ENCODE measurements at regions not wholly inside any gene's neighbourhood (a gene's known extent, or its start where the extent isn't known, plus 50 kb on each side); places are given as distances from the start of the nearest gene placed in this dataset.

DNA sequence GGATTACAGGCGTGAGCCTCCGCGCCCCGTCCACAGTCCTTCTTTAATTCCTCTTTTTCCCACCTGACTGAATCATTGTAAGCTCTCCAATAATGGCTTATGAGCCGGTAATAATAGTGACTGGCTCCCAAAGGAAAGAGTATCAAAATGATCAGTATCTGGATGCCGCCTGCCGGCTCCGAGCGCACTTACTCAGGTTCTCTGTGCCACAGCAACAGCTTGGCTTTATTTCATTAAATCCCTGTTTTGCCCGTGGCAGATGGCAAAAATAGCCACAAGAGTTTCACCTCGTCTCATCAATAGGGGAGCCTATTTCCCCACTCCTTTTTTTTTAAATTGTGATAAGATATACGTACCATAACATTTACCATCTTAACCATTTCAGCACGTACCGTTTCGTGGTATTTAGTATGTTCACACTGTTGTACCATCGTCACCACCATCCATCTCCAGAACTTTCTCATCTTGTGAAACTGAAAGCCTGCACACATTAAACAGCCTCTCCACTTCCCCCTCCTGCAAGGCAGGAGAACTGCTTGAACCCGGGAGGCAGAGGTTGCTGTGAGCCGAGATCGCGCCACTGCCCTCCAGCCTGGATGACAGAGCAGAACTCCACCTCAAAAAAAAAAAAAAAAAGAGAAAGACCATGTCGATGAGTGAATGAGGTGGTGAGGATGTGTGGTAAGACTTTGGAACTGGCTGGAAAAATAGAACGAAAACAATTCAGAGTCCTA is 80.7 kb upstream of the DLG1 start:
- Mint-ChIP-seq H3K4me1 (ENCODE audit: low read depth) (peaks cover 7% of the 10 kb centered on the region), H3K27me3 (no peaks in the 10 kb centered on the region), H3K9me3 (no peaks in the 10 kb centered on the region), H3K27ac (no peak overlapping the region), H3K36me3 (ENCODE audit: low read depth) (no peaks in the 10 kb centered on the region), H3K4me3 (no peak overlapping the region)
- intact Hi-C loops (cut with micrococcal nuclease): no loop called here

DNA sequence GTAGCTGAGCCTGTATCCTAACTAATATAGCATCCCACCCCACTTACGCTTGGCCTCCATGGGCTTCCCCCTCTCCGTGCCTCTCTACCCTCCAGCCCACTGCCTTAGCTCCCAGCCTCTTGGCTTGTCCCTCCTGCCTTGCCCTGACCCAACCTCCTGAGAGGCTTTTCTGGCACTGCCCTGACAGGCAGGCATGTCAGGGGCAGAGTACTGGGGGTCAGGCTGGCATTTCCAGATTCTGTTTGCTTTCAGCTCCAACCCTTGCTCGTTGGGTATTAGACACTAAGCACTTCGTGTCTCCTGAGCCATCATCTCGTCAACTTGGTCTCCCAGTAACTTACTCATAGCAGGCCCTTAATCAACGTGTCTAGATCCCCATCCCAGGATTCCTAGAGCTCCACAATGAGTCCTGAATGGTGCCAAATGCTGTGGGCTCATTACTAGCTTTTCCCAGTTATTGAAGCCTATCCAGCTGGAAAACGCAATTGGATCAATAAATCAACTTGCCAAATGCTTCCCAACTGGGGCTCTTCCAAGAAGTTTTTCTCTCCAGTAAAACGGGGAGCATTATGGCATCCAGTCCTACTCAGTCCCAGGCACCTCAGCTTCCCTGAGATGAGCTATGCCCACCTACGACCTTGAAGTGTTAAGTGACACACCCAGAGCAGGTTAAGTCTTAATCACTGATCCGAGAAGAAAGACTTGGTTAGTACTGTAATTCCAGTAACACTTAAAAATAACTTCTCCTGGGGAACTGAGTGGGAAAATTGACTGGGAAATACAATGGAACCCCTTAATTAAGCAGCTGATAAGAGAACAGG is 78.5 kb upstream of the DLG1 start:
- intact Hi-C loops (cut with micrococcal nuclease): no loop called here

DNA sequence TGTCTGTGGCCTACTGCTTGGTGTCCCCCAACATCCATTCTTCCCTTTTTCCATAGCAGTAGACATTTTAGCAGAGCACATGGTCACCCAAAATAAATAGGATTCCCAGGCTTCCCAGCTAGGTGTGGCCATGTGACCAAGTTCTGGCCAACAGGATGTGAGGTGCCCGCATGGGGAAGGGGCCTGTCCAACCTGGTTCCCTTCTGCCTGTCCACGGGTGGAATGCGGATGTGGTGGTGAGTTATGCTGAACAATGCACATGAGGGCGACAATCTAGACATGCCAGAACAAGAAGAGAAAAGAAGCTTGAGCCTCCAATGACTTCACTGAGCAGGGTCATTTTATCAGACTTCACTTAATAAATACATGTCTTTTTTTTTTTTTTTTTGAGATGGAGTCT is 77.6 kb upstream of the DLG1 start:
- Mint-ChIP-seq H3K4me1 (ENCODE audit: low read depth) (peaks cover 7% of the 10 kb centered on the region), H3K27ac (no peak overlapping the region), H3K27me3 (peaks cover 2% of the 10 kb centered on the region), H3K9me3 (no peaks in the 10 kb centered on the region), H3K4me3 (no peak overlapping the region), H3K36me3 (ENCODE audit: low read depth) (no peaks in the 10 kb centered on the region)
- intact Hi-C loops (cut with micrococcal nuclease): no loop called here

More for the DNA sequence above, 78.5 kb upstream of the DLG1 start:
- Mint-ChIP-seq H3K4me1 (ENCODE audit: low read depth) (peaks cover 7% of the 10 kb centered on the region), H3K4me3 (no peak overlapping the region), H3K27me3 (peaks cover 2% of the 10 kb centered on the region), H3K36me3 (ENCODE audit: low read depth) (no peaks in the 10 kb centered on the region), H3K9me3 (no peaks in the 10 kb centered on the region), H3K27ac (no peak overlapping the region)

DNA sequence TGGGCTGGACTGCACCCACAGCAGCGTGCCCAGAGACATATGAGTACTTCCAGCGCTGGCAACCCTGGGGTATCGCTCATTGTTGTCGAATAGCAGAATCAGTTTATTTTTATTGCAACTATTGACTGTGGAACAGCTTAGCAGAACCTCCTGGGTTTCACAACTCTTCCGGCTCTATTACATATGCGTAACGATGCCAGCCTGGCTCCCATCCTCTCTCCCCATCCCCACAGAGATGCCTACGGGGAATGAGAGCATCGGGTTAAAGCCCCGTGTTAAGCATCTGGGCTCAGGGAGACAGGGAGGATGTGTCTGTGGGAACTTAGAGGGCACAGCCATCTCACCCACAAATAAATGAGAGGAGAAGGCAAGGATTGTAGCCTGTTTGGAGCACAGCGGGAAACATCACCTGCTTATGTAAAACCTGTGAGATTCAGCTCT is 76.6 kb upstream of the DLG1 start:
- intact Hi-C loops (cut with micrococcal nuclease): no loop called here
- Mint-ChIP-seq H3K4me3 (no peak overlapping the region), H3K27me3 (peaks cover 2% of the 10 kb centered on the region), H3K27ac (no peak overlapping the region), H3K4me1 (ENCODE audit: low read depth) (peaks cover 7% of the 10 kb centered on the region), H3K36me3 (ENCODE audit: low read depth) (no peaks in the 10 kb centered on the region), H3K9me3 (no peaks in the 10 kb centered on the region)

DNA sequence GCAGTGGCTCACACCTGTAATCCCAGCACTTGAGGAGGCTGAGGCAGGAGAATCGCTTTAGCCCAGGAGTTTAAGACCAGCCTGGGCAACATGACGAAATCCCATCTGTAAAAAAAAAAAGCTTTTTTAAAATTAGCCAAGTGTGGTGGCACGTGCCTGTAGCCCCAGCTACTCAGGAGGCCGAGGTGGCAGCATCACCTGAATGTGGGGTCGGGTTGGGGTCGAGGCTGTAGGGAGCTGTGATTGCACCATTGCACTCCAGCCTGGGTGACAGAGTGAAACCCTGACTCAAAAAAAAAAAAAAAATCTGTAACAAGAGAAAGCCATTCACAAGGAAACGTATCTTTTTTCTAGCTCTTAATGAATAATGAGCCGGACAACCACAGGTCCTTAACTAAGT is 74.7 kb upstream of the DLG1 start:
- H3K4me1 Mint-ChIP-seq (ENCODE audit: low read depth): no peaks in the 10 kb centered on the region
- H3K36me3 Mint-ChIP-seq (ENCODE audit: low read depth): no peaks in the 10 kb centered on the region
- H3K27me3 Mint-ChIP-seq: peaks cover 5% of the 10 kb centered on the region
- no peak overlapping the region for H3K27ac Mint-ChIP-seq
- intact Hi-C loops (cut with micrococcal nuclease): no loop called here
- H3K4me3 Mint-ChIP-seq: no peak overlapping the region
- no peaks in the 10 kb centered on the region for H3K9me3 Mint-ChIP-seq

DNA sequence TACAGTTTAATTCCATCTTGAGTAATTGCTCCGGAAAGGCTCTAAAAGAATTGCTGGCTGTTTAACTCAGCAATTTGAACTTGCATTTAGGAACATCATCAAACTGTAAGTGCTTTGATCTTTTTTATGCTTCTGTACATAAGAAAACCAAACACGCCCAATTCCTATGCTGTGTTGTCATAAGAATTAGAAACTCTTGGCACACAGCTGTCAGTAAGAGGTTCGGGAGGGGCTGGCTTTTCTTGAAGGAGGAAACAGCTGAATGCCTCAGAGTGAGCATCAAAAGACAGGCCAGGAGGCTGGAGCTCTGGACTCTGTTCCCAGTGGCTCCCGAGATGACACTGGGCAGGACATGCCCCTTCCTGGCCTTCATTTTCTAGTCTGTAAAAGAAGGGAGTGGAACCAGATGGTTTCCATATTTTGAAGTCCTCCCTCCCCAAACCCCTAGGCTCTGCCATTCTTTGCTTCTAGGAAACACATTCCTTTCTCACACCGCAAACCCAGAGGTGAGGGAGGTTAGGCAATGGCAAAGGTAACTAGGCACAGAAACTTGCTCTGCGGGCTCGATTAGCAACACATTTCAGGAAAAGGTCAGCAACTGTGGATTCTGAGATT is 73.7 kb upstream of the DLG1 start:
- H3K36me3 Mint-ChIP-seq (ENCODE audit: low read depth): no peaks in the 10 kb centered on the region
- no peaks in the 10 kb centered on the region for H3K9me3 Mint-ChIP-seq
- intact Hi-C loops (cut with micrococcal nuclease): no loop called here

DNA sequence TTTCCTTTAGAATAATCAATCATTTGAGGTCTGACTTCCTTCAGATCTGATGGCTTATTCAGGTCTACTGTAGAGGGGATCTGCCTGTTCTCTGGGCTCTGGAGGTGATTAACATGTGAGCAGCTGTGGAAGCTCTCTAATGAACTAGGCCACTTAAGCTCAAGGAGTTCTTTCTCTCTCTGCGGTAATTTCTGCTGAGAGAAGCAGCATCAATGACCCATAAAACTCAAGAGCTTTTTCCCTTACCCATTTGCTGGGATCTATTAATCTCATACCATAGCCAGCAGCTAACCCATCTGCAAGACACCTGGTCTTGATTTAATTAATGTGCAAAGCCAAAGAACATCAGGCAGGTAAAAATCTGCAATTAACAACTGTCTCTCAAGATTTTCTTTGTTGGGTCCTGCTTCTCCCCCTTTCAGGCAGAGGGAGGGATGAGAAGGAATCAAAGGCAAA is 73.2 kb upstream of the DLG1 start:
- no peak overlapping the region for H3K27ac Mint-ChIP-seq
- H3K4me1 Mint-ChIP-seq (ENCODE audit: low read depth): no peaks in the 10 kb centered on the region
- no peaks in the 10 kb centered on the region for H3K36me3 Mint-ChIP-seq (ENCODE audit: low read depth)
- no peak overlapping the region for H3K4me3 Mint-ChIP-seq
- H3K9me3 Mint-ChIP-seq: no peaks in the 10 kb centered on the region
- peaks cover 5% of the 10 kb centered on the region for H3K27me3 Mint-ChIP-seq
- intact Hi-C loops (cut with micrococcal nuclease): no loop called here

More for the DNA sequence above, 73.7 kb upstream of the DLG1 start:
- H3K27ac Mint-ChIP-seq: no peak overlapping the region
- H3K4me3 Mint-ChIP-seq: no peak overlapping the region
- H3K27me3 Mint-ChIP-seq: peaks cover 5% of the 10 kb centered on the region
- no peaks in the 10 kb centered on the region for H3K4me1 Mint-ChIP-seq (ENCODE audit: low read depth)

DNA sequence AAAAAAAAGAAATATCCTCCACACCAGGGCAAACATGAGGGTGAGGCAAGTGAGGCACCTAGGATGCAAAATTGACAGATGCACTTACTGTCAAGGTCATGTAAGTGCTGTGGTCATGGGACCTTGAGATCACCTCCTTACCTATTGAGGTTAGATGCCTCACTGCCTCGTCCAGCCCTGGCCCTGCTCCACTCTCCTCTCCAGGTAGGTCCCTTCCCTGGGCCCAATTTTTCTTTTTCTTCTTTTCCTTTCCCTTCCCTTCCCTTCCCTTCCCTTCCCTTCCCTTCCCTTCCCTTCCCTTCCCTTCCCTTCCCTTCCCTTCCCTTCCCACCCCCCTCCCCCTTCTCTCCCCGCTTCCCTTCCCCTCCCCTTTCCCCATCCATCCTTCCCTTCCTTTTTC is 71.1 kb upstream of the DLG1 start:
- H3K36me3 Mint-ChIP-seq (ENCODE audit: low read depth): no peaks in the 10 kb centered on the region
- peaks cover 7% of the 10 kb centered on the region for H3K27me3 Mint-ChIP-seq
- H3K4me1 Mint-ChIP-seq (ENCODE audit: low read depth): no peaks in the 10 kb centered on the region
- intact Hi-C loops (cut with micrococcal nuclease): no loop called here
- no peak overlapping the region for H3K27ac Mint-ChIP-seq
- no peak overlapping the region for H3K4me3 Mint-ChIP-seq
- no peaks in the 10 kb centered on the region for H3K9me3 Mint-ChIP-seq

DNA sequence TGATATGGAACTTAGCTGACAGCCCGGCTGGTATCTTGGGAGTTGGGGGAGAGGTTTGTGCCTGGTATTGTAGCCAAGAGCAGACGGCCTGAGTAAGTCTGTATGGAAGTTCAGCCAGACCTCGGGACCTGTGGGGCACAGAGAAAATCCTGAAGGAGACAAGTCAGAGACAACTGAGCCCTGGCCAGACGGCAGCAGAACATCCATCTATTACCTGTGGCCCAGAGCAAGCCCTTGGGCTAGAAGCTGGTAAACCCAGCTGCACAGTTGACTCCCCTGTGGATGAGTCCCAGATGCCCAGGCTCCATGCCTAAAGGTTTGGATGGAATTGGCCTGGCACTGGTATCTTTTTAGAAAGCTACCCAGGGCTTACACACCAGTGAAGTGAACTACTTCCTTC is 70.4 kb upstream of the DLG1 start:
- Mint-ChIP-seq H3K36me3 (ENCODE audit: low read depth) (no peaks in the 10 kb centered on the region), H3K27ac (no peak overlapping the region), H3K4me3 (no peak overlapping the region), H3K9me3 (no peaks in the 10 kb centered on the region), H3K27me3 (peaks cover 7% of the 10 kb centered on the region), H3K4me1 (ENCODE audit: low read depth) (no peaks in the 10 kb centered on the region)
- intact Hi-C loops (cut with micrococcal nuclease): no loop called here

DNA sequence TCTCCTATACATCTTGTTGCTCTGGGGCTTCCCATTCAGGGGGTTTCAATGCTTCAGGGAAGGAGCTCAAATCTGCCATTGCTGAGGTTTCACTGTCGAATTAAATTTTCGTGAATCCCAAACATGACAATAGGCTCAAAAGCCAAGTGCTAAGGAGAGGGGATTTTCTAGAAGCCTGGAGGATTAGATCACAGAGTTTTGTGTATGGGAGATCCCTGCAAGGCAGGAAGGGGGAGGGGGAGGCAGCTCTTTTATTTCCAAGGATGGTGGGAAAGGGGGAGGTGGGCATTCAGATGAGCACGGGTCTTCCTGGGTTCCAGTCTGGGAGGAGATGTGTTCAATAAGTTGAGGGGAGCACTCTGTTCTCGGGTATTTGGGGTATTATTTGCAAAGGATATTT is 69.9 kb upstream of the DLG1 start:
- no peaks in the 10 kb centered on the region for H3K9me3 Mint-ChIP-seq
- no peak overlapping the region for H3K4me3 Mint-ChIP-seq
- peaks cover 7% of the 10 kb centered on the region for H3K27me3 Mint-ChIP-seq
- no peak overlapping the region for H3K27ac Mint-ChIP-seq
- no peaks in the 10 kb centered on the region for H3K36me3 Mint-ChIP-seq (ENCODE audit: low read depth)
- H3K4me1 Mint-ChIP-seq (ENCODE audit: low read depth): no peaks in the 10 kb centered on the region
- intact Hi-C loops (cut with micrococcal nuclease): no loop called here

DNA sequence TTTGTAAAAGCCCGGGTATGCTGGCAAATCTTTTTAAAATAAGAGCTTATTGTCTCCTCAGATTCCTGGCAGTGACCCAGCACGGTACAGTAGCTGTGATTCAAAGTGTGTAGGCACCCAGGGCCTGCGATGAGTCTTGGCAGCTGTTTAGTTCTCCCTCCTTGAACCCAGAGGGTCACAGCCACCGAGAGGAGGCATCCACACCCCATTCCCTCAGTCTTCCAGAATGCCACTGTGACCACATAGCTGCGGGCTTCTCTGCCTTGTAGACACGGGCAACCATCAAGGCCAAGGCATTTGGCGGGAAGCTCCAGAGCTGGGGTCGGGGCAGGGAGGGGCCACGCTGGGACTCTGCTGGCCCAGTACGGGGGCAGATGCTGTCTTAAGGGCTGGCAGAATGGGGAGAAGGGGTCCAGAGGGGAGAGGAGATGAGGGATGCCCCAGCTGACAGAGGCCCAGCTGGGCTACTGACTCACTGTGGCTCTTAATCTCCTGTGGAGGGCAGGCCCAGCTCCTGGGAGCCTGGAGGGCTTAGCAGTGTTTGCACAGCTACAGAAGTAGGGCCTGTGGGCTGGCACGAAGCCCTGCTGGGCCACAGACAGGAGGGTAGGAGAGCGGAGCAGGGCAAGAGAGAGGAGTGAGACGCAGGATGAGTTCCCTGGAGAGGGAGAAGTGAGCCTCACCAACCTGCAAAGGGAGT is 68.8 kb upstream of the DLG1 start:
- H3K36me3 Mint-ChIP-seq (ENCODE audit: low read depth): no peaks in the 10 kb centered on the region
- intact Hi-C loops (cut with micrococcal nuclease): no loop called here
- no peaks in the 10 kb centered on the region for H3K4me1 Mint-ChIP-seq (ENCODE audit: low read depth)
- peaks cover 7% of the 10 kb centered on the region for H3K27me3 Mint-ChIP-seq
- no peaks in the 10 kb centered on the region for H3K9me3 Mint-ChIP-seq
- H3K27ac Mint-ChIP-seq: no peak overlapping the region
- H3K4me3 Mint-ChIP-seq: no peak overlapping the region

DNA sequence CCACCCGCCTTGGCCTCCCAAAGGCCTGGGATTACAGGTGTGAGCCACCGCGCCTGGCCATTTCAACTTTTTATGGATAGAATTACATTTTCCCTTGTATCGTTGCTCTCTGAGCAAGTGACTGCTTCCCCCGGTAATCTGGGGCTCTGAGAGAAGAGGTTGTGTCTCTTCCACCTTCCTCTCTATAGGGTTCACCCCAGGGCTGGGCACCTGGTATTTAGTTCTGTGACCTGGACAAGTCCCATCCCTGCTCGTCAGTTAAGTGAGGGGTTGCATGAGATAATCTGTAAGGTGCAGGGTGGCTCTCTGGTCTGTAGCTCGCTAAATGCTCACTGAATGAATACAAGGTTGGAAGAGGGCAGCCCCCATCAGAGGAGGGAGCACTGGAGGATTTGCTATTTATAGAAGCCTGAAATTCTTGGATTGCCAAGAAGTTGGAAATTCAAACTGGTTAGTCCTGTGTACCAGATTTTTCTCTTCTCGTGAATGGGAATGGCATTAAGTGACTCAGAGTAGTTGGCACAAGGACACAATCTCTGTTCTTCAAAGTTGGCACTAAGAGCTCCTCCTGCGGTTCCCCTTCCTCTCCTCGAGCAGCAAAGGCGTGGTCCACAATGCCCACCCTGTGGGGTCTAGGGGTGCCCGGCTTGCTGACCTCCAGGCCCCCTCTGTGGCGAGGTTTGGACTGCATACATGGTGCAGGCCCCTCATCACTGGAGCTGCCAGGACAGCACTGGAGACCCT is 68.1 kb upstream of the DLG1 start:
- intact Hi-C loops (cut with micrococcal nuclease): no loop called here
- Mint-ChIP-seq H3K4me3 (no peak overlapping the region), H3K27ac (no peak overlapping the region), H3K27me3 (peaks cover 7% of the 10 kb centered on the region), H3K4me1 (ENCODE audit: low read depth) (no peaks in the 10 kb centered on the region), H3K36me3 (ENCODE audit: low read depth) (no peaks in the 10 kb centered on the region), H3K9me3 (no peaks in the 10 kb centered on the region)

DNA sequence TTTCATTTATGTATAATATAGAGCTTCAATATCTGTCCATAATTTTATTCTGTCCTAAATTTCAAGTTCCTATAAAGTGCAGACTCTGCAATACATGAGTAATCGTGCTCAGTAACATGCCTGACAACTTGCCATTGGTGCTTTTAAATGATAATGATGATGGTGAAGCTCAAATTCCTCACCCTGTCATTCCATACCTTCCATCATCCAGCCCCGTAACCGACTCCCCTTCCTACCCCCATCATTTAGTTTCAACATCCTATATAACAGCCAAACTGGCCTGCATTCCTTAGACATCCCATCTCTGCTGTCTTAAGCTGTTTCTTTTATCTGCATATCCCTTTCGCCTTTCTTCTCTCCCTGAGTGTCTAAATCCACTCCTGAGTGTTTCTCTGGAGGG is 67.2 kb upstream of the DLG1 start:
- Mint-ChIP-seq H3K27me3 (peaks cover 9% of the 10 kb centered on the region), H3K9me3 (peaks cover 8% of the 10 kb centered on the region), H3K4me1 (ENCODE audit: low read depth) (no peaks in the 10 kb centered on the region), H3K27ac (no peak overlapping the region), H3K4me3 (no peak overlapping the region), H3K36me3 (ENCODE audit: low read depth) (no peaks in the 10 kb centered on the region)
- intact Hi-C loops (cut with micrococcal nuclease): no loop called here

All from dendritic cell treated with granulocyte-macrophage colony-stimulating factor and Interleukin-4, amounts not matched to agents 40 ng/mL and 50 ng/mL, for 4 days (primary cell).